LNCAP (cell line): ENCODE measurements at regions not wholly inside any gene's neighbourhood (a gene's known extent, or its start where the extent isn't known, plus 50 kb on each side); places are given as distances from the start of the nearest gene placed in this dataset.

ENCODE experiments used
- CTCF ChIP-seq: fragments of 450-650 bp; IDR thresholded peaks from 2 replicates; pipeline ENCODE4 v1.5.1; 2017; ENCODE audit warnings: mild to moderate bottlenecking

- TF ChIP-seq CTCF = no peak
Observed at GRCh38 chr3:34544136-34544535, 745.7 kb downstream of the PDCD6IP start.

DNA sequence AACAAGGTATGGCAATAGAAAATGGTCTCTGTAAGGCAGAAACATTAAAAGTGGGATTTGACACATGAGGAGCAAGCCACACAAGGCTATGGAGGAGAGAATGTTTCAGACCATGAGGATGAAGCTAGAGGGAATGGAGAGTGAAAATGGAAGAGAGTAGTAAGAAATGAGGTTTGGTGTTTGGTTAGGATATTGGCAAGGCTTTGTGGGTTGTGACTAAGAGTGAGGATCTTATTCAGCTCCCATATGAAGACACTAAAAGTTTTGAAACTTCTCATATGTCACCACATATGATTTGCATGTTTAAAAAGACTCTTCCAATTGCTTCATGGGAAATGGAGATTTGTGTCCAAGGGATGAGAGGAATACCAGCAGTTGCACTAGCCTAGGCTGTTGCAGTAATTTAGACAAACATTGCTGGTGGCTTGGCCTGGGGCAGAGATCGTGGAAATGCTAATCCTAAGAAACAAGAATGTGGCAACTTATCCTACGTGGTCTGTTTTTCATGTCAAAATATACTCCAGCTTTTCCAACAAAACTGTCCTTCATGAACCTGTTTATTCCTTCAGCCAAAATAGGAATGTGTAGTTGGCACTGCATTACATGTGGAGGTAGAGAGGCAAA lies 749.0 kb downstream of the PDCD6IP start:
- TF ChIP-seq CTCF = no peak

- no peak for TF ChIP-seq CTCF
Observed at GRCh38 chr3:34567266-34567665, 768.8 kb downstream of the PDCD6IP start.

DNA sequence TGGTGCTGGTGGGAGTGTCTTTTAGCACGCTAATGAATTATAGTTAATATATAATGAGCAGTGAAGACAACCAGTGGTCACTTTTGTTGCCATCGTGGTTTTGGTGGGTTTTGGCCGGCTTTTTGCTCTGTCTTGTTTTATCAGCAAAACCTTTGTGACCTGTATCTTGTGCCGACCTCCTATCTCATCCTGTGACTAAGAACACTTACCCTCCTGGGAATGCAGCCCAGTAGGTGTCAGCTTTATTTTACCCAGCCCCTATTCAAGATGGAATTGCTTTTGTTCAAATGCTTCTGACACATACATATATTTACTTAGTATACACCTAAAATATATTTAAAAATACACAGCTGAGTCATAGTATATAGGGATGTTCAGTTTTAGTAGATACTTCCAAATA lies 770.3 kb downstream of the PDCD6IP start:
- no peak for TF ChIP-seq CTCF

DNA sequence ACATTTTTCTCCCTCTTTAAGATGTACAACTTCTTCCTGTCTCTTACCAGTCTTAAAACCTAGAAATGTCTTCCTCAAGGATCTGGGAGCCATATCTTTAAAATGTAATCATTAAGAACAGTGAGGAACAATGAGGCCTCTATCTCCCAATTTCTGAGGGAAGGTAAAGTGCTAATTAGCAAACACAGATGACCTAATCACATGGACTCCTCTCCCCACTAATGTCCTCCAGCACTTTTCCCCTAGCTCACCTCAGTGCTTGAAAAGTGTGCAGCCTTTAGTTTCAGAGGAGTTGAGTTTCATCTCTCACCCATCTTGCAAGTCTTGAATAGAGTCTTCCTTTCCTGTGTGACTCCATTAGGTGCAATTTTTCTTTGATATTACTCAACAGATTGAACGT lies 771.0 kb downstream of the PDCD6IP start:
- no peak for TF ChIP-seq CTCF

GRCh38 chr3:34570916-34571705 lies 772.7 kb downstream of the PDCD6IP start:
- no peak for TF ChIP-seq CTCF

GRCh38 chr3:34571714-34572113 lies 773.3 kb downstream of the PDCD6IP start:
- no peak for TF ChIP-seq CTCF
